HEK293T (cell line): ENCODE measurements at regions not wholly inside any gene's neighbourhood (a gene's known extent, or its start where the extent isn't known, plus 50 kb on each side); places are given as distances from the start of the nearest gene placed in this dataset.
"Not testable (repeated sequence)": the region's sequence is repeated elsewhere in the genome, so short reads cannot be mapped to it uniquely, and the experiment has no call there.

Experiments used
- CTCF ChIA-PET: fragments of 350-600 bp; formaldehyde crosslinking; extraction: SDS; loops from one replicate; lab custom pipeline; 2021; ENCODE audit warnings: antibody characterized with exemption, inconsistent platforms; lab: Yijun Ruan, JAX
- POLR2A ChIA-PET: fragments of 350-600 bp; formaldehyde crosslinking; extraction: SDS; loops from one replicate; lab custom pipeline; 2020; ENCODE audit warnings: antibody characterized with exemption, inconsistent platforms; lab: Yijun Ruan, JAX
- DNase-seq: peaks from one replicate; pipeline ENCODE4 v3.0.0; 2012; ENCODE audit warnings: mixed read lengths; ENCODE audit errors: extremely low spot score
- ARNT ChIP-seq: fragments of 450-650 bp; IDR thresholded peaks from 2 replicates; pipeline ENCODE4 v1.6.1; 2017; ENCODE audit warnings: mild to moderate bottlenecking
- BHLHE40 ChIP-seq: fragments of 450-650 bp; IDR thresholded peaks from 2 replicates; pipeline ENCODE4 v1.6.1; 2016; ENCODE audit warnings: mild to moderate bottlenecking, moderate library complexity, borderline replicate concordance
- CTBP1 ChIP-seq: fragments of 450-650 bp; IDR thresholded peaks from 2 replicates; pipeline ENCODE4 v1.6.1; 2016; ENCODE audit warnings: borderline replicate concordance
- ELF4 ChIP-seq: fragments of 450-650 bp; IDR thresholded peaks from 2 replicates; pipeline ENCODE4 v1.6.1; 2017; ENCODE audit warnings: antibody characterized with exemption
- FOXA1 ChIP-seq: fragments of 450-650 bp; IDR thresholded peaks from 2 replicates; pipeline ENCODE4 v1.6.1; 2016; ENCODE audit warnings: mild to moderate bottlenecking
- FOXK2 ChIP-seq: fragments of 450-650 bp; IDR thresholded peaks from 2 replicates; pipeline ENCODE4 v1.6.1; 2016; ENCODE audit warnings: mild to moderate bottlenecking
- FOXM1 ChIP-seq: fragments of 450-650 bp; IDR thresholded peaks from 2 replicates; pipeline ENCODE4 v1.6.1; 2017; ENCODE audit warnings: mild to moderate bottlenecking, borderline replicate concordance
- HDGF ChIP-seq: fragments of 450-650 bp; IDR thresholded peaks from 2 replicates; pipeline ENCODE4 v1.6.1; 2017; ENCODE audit warnings: antibody characterized with exemption, borderline replicate concordance
- L3MBTL2 ChIP-seq: fragments of 450-650 bp; conservative IDR thresholded peaks from 2 replicates; pipeline ENCODE4 v1.6.1; 2016; ENCODE audit warnings: mild to moderate bottlenecking
- LEF1 ChIP-seq: fragments of 450-650 bp; IDR thresholded peaks from 2 replicates; pipeline ENCODE4 v1.6.1; 2017; ENCODE audit warnings: mild to moderate bottlenecking, borderline replicate concordance
- NFRKB ChIP-seq: fragments of 450-650 bp; IDR thresholded peaks from 2 replicates; pipeline ENCODE4 v1.6.1; 2016; ENCODE audit warnings: mild to moderate bottlenecking, moderate library complexity
- SP1 ChIP-seq: fragments of 450-650 bp; IDR thresholded peaks from 2 replicates; pipeline ENCODE4 v1.6.1; 2017
- SUZ12 ChIP-seq: fragments of 450-650 bp; IDR thresholded peaks from 2 replicates; pipeline ENCODE4 v1.6.1; 2016; ENCODE audit warnings: mild to moderate bottlenecking
- TARDBP ChIP-seq: fragments of 450-650 bp; IDR thresholded peaks from 2 replicates; pipeline ENCODE4 v1.6.1; 2016
- ZNF384 ChIP-seq: fragments of 450-650 bp; IDR thresholded peaks from 2 replicates; pipeline ENCODE4 v1.6.1; 2016
- TF ChIP-seq, protein P1 (sequence below): fragments of 450-650 bp; IDR thresholded peaks from 2 replicates; pipeline ENCODE4 v1.6.1; 2016

DNA sequence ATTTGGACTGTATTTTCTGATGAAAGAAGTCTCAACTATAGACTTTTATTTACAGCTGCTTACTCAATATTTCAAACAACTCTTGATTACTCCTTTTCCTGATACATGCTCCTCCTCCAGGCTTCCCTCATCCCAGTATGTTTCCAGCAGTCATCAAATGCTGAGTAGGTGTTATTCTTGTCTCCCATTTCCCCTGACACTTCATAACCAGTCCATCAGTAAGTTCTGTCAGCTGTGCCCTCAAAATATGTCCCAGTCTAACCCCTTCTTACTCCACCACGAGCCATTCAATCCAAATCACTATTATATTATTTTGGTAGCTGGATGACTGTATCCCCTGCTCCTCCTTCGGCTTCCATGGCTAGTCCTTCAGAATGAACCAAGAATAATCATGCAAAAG is 189.1 kb upstream of the DTNA start:
- TF ChIP-seq ARNT (no peak), HDGF (no peak), SP1 (no peak), TARDBP (no peak), CTBP1 (no peak), FOXM1 (no peak), ZNF384 (no peak), NFRKB (no peak), BHLHE40 (no peak)
- TF ChIP-seq, protein P1, sequence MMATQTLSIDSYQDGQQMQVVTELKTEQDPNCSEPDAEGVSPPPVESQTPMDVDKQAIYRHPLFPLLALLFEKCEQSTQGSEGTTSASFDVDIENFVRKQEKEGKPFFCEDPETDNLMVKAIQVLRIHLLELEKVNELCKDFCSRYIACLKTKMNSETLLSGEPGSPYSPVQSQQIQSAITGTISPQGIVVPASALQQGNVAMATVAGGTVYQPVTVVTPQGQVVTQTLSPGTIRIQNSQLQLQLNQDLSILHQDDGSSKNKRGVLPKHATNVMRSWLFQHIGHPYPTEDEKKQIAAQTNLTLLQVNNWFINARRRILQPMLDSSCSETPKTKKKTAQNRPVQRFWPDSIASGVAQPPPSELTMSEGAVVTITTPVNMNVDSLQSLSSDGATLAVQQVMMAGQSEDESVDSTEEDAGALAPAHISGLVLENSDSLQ, result no peak
- ChIA-PET POLR2A (interaction anchor here (0.7 kb wide), 1 partner anchor 101 kb away, joined by 3 read pairs; no protein-coding TSS in a partner anchor), CTCF (interaction anchor here (0.8 kb wide), 1 partner anchor 9 kb away, joined by 3 read pairs; no protein-coding TSS in a partner anchor)
- no peak for DNase-seq

DNA sequence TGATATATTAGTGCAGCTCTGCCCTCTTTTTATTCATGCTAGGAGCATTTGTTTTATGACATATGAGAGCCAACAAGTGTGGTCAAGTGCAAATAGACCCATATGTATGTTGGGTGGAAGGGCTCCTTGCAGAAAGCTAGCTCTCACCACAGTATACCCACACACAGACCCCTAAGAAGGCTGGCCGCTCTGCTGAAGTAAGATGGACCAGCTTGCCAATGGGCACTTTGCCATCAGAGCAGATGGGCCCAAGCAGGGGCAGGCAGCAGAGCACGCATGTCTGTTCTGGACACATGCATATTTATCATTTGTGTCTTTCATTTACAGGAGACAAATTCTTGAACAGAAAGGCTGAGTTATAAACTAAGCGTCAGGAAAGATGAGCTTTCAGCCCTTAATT is 187.5 kb upstream of the DTNA start:
- TF ChIP-seq TARDBP (no peak), LEF1 (no peak), ELF4 (no peak), HDGF (no peak), BHLHE40 (no peak), L3MBTL2 (no peak), NFRKB (no peak), FOXM1 (no peak), SUZ12 (no peak), ZNF384 (no peak), FOXK2 (no peak), SP1 (no peak), FOXA1 (no peak), ARNT (no peak), CTBP1 (no peak)
- TF ChIP-seq, protein P1, result no peak
- ChIA-PET CTCF (no interaction called here), POLR2A (no interaction called here)
- DNase-seq, result no peak

DNA sequence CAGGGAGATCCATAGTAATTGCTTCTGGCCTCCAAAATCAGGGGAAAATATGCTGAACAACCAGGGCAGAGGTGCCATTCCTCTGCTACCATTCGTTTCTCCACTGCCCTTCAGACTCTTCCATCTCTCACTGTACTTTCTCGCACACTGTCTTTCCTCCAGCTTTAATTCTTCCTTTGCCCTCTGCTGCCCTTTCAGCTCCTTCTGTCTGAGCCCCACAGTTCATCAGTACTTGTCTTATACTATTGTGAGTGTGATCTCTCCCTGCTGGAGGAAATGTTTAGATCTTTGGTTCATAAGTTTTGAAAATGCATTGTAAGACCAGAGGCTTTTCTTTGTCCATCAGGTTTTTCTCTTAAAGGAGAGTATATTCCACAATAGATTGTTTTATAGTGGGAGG is 184.9 kb upstream of the DTNA start:
- POLR2A ChIA-PET, result no interaction called here
- TF ChIP-seq NFRKB (no peak), SP1 (no peak), ELF4 (no peak), HDGF (no peak), L3MBTL2 (no peak), CTBP1 (no peak), FOXM1 (no peak), LEF1 (no peak), FOXA1 (no peak), TARDBP (no peak), SUZ12 (no peak), BHLHE40 (no peak), FOXK2 (no peak), ZNF384 (no peak), ARNT (no peak)
- TF ChIP-seq, protein P1, result no peak
- CTCF ChIA-PET, result interaction anchor here (0.9 kb wide), 1 partner anchor 136 kb away, joined by 3 read pairs; no protein-coding TSS in a partner anchor
- no peak for DNase-seq

DNA sequence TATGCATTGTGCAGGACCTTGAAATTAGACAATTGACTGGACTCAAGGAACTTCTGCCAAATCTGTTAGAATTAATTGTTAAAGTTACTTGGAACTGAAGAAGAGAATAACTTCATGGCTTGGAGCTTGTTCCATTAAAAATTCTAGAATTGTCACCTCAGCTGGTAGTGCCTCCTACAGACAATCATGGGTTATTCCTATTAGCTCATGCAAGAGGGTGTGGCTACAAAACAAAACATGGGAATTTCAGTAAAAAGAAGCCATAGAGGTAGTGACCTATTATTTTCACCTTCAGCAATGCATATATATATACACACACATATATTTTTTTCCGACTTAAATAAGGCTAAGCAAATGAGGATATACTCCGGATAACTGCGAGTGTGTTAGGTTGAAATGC is 181.9 kb upstream of the DTNA start:
- ChIA-PET POLR2A (no interaction called here), CTCF (no interaction called here)
- DNase-seq, result no peak
- TF ChIP-seq ARNT, result no peak
- TF ChIP-seq ELF4, result no peak
- no peak for TF ChIP-seq LEF1
- no peak for TF ChIP-seq TARDBP
- TF ChIP-seq SP1, result no peak
- no peak for TF ChIP-seq FOXM1
- no peak for TF ChIP-seq ZNF384
- TF ChIP-seq FOXK2, result no peak
- no peak for TF ChIP-seq FOXA1

DNA sequence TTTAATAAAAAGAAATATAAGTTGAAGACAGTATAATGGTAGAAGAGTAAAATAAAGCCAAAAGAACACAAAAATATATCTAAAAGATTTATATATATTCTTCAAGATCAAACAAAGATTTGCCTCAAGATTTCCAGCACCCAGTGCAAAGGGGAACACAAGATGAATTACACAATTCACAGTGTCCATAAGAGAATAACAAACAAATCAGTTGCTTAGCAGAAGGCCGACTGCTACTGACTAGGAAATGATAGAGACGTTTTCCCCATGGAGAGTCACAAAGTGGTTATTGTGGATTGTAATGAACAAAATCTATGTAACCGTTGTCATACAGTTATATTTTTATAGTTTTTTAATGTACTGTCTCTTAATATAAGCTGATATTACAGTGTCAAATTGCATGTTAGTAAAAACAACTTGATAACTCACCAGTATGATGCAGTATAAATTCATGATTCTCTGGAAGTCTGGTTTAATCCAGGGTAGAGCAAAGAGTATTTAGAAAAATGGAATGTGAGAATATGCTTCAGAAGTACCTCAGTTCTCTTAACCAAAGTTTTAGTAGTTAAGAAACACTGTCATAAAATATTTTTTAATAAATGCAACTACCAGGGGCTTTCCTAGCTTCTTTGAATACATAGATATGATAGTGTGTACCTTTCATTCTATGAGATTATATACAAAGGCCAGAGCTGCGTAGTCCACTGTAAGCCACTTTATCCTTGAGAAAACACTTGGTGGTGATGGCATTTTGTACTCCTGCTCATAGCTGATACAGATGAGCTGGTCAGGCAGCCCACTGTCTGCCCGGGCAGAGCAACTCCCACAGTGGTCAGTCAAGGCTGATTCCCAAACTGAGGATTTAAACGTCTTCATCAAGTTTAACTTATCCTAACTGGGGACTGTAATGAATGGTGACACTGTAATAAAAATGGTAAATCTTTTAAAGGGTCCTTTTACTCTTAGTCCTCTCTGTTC is 180.5 kb upstream of the DTNA start:
- no peak for TF ChIP-seq NFRKB
- no peak for TF ChIP-seq TARDBP
- no peak for TF ChIP-seq SUZ12
- no peak for TF ChIP-seq HDGF
- no peak for TF ChIP-seq BHLHE40
- no peak for TF ChIP-seq L3MBTL2
- no peak for TF ChIP-seq ELF4
- CTCF ChIA-PET, result interaction anchor here (0.8 to 1.1 kb wide), 5 partner anchors 8 to 132 kb away, joined by 3 read pairs; no protein-coding TSS in a partner anchor
- POLR2A ChIA-PET, result no interaction called here
- no peak for DNase-seq

DNA sequence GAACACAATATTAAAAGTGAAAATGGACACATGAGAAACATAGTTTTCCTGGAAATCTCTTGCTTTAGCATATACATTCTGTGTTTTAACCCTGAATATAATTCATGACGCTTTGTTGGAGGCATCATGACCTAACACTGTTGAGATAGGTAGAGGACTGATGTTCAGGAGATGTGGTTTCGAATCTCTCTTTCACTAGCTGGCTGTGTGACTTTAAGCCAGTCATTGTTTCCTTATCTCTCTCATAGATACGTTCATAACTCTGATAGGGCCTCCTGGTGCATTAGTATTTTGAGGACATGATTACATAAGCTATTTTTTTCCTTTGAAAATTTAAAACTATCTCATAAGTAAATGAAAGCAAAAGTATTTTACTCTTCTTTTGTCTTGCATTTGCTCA is 179.0 kb upstream of the DTNA start:
- no peak for TF ChIP-seq NFRKB
- TF ChIP-seq LEF1, result no peak
- TF ChIP-seq BHLHE40, result no peak
- no peak for TF ChIP-seq L3MBTL2
- no peak for TF ChIP-seq TARDBP
- no peak for TF ChIP-seq ZNF384
- no peak for TF ChIP-seq CTBP1
- no peak for TF ChIP-seq FOXM1
- no peak for TF ChIP-seq ELF4
- TF ChIP-seq SP1, result no peak
- TF ChIP-seq FOXA1, result no peak
- TF ChIP-seq HDGF, result no peak
- no peak for TF ChIP-seq FOXK2
- TF ChIP-seq SUZ12, result no peak
- TF ChIP-seq ARNT, result no peak
- TF ChIP-seq, protein P1, result no peak
- ChIA-PET POLR2A (interaction anchor here (0.8 kb wide), 1 partner anchor 278 kb away, joined by 3 read pairs; no protein-coding TSS in a partner anchor), CTCF (no interaction called here)
- DNase-seq, result no peak

DNA sequence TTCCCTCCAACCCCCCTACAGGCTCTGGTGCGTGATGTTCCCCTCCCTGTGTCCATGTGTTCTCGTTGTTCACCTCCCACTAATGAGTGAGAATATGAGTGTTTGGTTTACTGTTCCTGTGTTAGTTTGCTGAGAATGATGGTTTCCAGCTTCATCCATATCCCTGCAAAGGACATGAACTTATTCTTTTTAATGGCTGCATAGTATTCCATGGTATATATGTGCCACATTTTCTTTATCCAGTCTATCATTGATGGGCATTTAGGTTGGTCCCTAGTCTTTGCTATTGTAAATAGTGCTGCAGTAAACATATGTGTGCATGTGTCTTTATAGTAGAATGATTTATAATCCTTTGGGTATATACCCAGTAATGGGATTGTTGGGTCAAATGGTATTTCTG is 175.5 kb upstream of the DTNA start:
- DNase-seq, CTCF ChIA-PET, POLR2A ChIA-PET: not testable (repeated sequence)
